CMK (cell line): ENCODE measurements at regions not wholly inside any gene's neighbourhood (a gene's known extent, or its start where the extent isn't known, plus 50 kb on each side); places are given as distances from the start of the nearest gene placed in this dataset.
"Not testable (repeated sequence)": the region's sequence is repeated elsewhere in the genome, so short reads cannot be mapped to it uniquely, and the experiment has no call there.

ENCODE experiments used
- DNase-seq: peaks from one replicate; pipeline ENCODE4 v3.0.0-alpha.2; 2010; ENCODE audit warnings: low read depth

- DNase-seq: no peak
Measured at GRCh38 chr7:23887660-23888059, 177.6 kb downstream of the STK31 start.

- DNase-seq: no peak
Measured at GRCh38 chr7:23888958-23889357, 178.9 kb downstream of the STK31 start.

- DNase-seq: no peak
Measured at GRCh38 chr7:23889566-23889965, 179.5 kb downstream of the STK31 start.

- no peak for DNase-seq
Measured at GRCh38 chr7:23892019-23892418, 182.0 kb downstream of the STK31 start.

GRCh38 chr7:23893176-23893941 lies 183.3 kb downstream of the STK31 start:
- DNase-seq: no peak

GRCh38 chr7:23893942-23894891 lies 184.2 kb downstream of the STK31 start:
- DNase-seq: peak; percentile 9

GRCh38 chr7:23894892-23895569 lies 185.0 kb downstream of the STK31 start:
- DNase-seq: no peak

- DNase-seq: no peak
Measured at GRCh38 chr7:23895666-23896096, 185.7 kb downstream of the STK31 start.

GRCh38 chr7:23898619-23899018 lies 188.6 kb downstream of the STK31 start:
- no peak for DNase-seq

- DNase-seq: not testable (repeated sequence)
Measured at GRCh38 chr7:23904901-23905300, 194.9 kb downstream of the STK31 start.

GRCh38 chr7:23907012-23907411 lies 197.0 kb downstream of the STK31 start:
- DNase-seq: no peak

- DNase-seq: no peak
Measured at GRCh38 chr7:23909426-23909825, 199.4 kb downstream of the STK31 start.

GRCh38 chr7:23912065-23912464 lies 202.0 kb downstream of the STK31 start:
- DNase-seq: no peak

- no peak for DNase-seq
Measured at GRCh38 chr7:23913016-23913415, 203.0 kb downstream of the STK31 start.

- no peak for DNase-seq
Measured at GRCh38 chr7:23915236-23915635, 205.2 kb downstream of the STK31 start.

GRCh38 chr7:23918286-23918685 lies 208.3 kb downstream of the STK31 start:
- no peak for DNase-seq

- no peak for DNase-seq
Measured at GRCh38 chr7:23918856-23919255, 208.8 kb downstream of the STK31 start.

GRCh38 chr7:23925088-23925487 lies 215.1 kb downstream of the STK31 start:
- DNase-seq: no peak

- DNase-seq: no peak
Measured at GRCh38 chr7:23927709-23928417, 217.8 kb downstream of the STK31 start.

- no peak for DNase-seq
Measured at GRCh38 chr7:23928418-23928775, 218.4 kb downstream of the STK31 start.

- DNase-seq: no peak
Measured at GRCh38 chr7:23930312-23930711, 220.3 kb downstream of the STK31 start.

GRCh38 chr7:23931633-23932032 lies 221.6 kb downstream of the STK31 start:
- DNase-seq: no peak
